A673 (cell line): ENCODE measurements at regions not wholly inside any gene's neighbourhood (a gene's known extent, or its start where the extent isn't known, plus 50 kb on each side); places are given as distances from the start of the nearest gene placed in this dataset.

Source experiments
- BruUV-seq: library from RNA; stranded (reverse); fragments of 400-500 nt; replicated peaks from 2 replicates; lab custom pipeline; 2021; lab: Mats Ljungman, UMichigan
- CTCF ChIA-PET: fragments of 300-600 bp; sonication (Branson Sonifier 250); formaldehyde crosslinking; loops from one replicate; lab custom pipeline; 2022; ENCODE audit warnings: antibody characterized with exemption; lab: Charles Lee
- POLR2A ChIA-PET: fragments of 300-600 bp; sonication (Branson Sonifier 250); formaldehyde crosslinking; loops from one replicate; lab custom pipeline; 2022; ENCODE audit warnings: antibody characterized with exemption; ENCODE audit not compliant: low non-redundant PET; lab: Charles Lee
- DNase-seq: peaks from one replicate; pipeline ENCODE4 v3.0.0-alpha.2; 2015; ENCODE audit warnings: low spot score
- H3K27ac ChIP-seq: fragments of 200-600 bp; sonication (generic); 2 replicates; pipeline ENCODE4 v1.5.1; 2016; ENCODE audit warnings: mixed run types, low read depth, mild to moderate bottlenecking, mixed read lengths, antibody characterized with exemption, low read length; ENCODE audit not compliant: poor library complexity, severe bottlenecking
- H3K27me3 ChIP-seq: fragments of 200-600 bp; sonication (generic); replicated peaks from 2 replicates; pipeline ENCODE4 v1.6.1; 2017; ENCODE audit warnings: mixed run types, low read depth, mild to moderate bottlenecking, mixed read lengths, antibody characterized with exemption, low read length; ENCODE audit not compliant: insufficient read depth, poor library complexity
- H3K36me3 ChIP-seq: fragments of 200-600 bp; sonication (generic); 2 replicates; pipeline ENCODE4 v1.6.1; 2016; ENCODE audit warnings: mixed run types, mild to moderate bottlenecking, mixed read lengths, antibody characterized with exemption, low read length; ENCODE audit not compliant: insufficient read depth, poor library complexity, severe bottlenecking
- H3K4me1 ChIP-seq: fragments of 200-600 bp; sonication (generic); 2 replicates; pipeline ENCODE4 v1.6.1; 2017; ENCODE audit warnings: mixed run types, mild to moderate bottlenecking, mixed read lengths, antibody characterized with exemption, low read length; ENCODE audit not compliant: insufficient read depth, poor library complexity, severe bottlenecking
- H3K4me3 ChIP-seq: fragments of 200-600 bp; sonication (generic); 2 replicates; pipeline ENCODE4 v1.5.1; 2016; ENCODE audit warnings: low read depth, mixed run types, mild to moderate bottlenecking, mixed read lengths, low read length; ENCODE audit not compliant: poor library complexity, severe bottlenecking
- H3K9me3 ChIP-seq: fragments of 200-600 bp; sonication (generic); 2 replicates; pipeline ENCODE4 v1.6.1; 2016; ENCODE audit warnings: mixed run types, low read depth, mild to moderate bottlenecking, mixed read lengths, antibody characterized with exemption, low read length; ENCODE audit not compliant: poor library complexity, severe bottlenecking
- CTCF ChIP-seq: fragments of 300-800, 200-600 bp; sonication (generic); conservative IDR thresholded peaks from 2 replicates; pipeline ENCODE4 v1.5.1; 2017; ENCODE audit warnings: low read depth, mild to moderate bottlenecking, antibody characterized with exemption, low read length, moderate library complexity, mixed read lengths
- EZH2 ChIP-seq: fragments of 200-600 bp; sonication (generic); IDR thresholded peaks from 2 replicates; pipeline ENCODE4 v1.6.1; 2017; ENCODE audit warnings: borderline replicate concordance, low read depth, mild to moderate bottlenecking, mixed read lengths, antibody characterized with exemption, low read length; ENCODE audit not compliant: poor library complexity, severe bottlenecking
- intact Hi-C: fragments of 100-400 bp; cut with micrococcal nuclease; formaldehyde crosslinking; loops from one replicate; pipeline ENCODE4 v1.10.0; 2022; ENCODE audit not compliant: unreplicated experiment

DNA sequence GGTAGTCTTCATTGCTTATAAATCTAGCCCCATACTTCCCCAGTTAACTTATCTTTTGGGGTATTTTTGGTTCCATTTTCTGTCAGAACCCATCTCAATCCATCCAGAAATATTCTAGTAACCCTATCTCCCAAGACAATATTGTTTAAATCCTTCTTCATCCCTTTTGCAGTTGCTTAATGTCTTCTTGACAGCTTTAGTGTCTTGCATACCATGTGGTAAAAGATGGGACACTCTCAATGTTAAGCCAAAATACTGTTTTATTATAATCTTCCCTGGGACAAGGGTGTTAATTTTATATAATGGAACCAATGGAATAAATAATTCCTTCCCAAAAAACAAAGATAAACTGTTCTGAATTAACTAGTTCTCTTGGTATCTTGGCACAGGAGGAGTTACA, 450.2 kb downstream of the CCER1 start:
- Histone ChIP-seq H3K9me3 (no peaks in the 10 kb centered on the region), H3K36me3 (no peaks in the 10 kb centered on the region), H3K27ac (no peak overlapping the region), H3K27me3 (no peaks in the 10 kb centered on the region), H3K4me3 (no peak overlapping the region), H3K4me1 (no peaks in the 10 kb centered on the region)
- POLR2A ChIA-PET = no interaction called here
- no TSS peak for BruUV-seq
- CTCF ChIA-PET = no interaction called here
- intact Hi-C loops = no loop called here
- TF ChIP-seq EZH2 = no peak
- TF ChIP-seq CTCF = no peak
- no peak for DNase-seq

- ChIA-PET CTCF (no interaction called here), POLR2A (no interaction called here)
- intact Hi-C loops = no loop called here
- H3K27ac ChIP-seq = no peak overlapping the region
- no peaks in the 10 kb centered on the region for H3K4me1 ChIP-seq
- no peak for TF ChIP-seq EZH2
- no peaks in the 10 kb centered on the region for H3K36me3 ChIP-seq
- no peaks in the 10 kb centered on the region for H3K27me3 ChIP-seq
- BruUV-seq = no TSS peak
- no peak for DNase-seq
- no peaks in the 10 kb centered on the region for H3K9me3 ChIP-seq
- H3K4me3 ChIP-seq = no peak overlapping the region
Observed at GRCh38 chr12:90502070-90502469, 452.9 kb downstream of the CCER1 start.

DNA sequence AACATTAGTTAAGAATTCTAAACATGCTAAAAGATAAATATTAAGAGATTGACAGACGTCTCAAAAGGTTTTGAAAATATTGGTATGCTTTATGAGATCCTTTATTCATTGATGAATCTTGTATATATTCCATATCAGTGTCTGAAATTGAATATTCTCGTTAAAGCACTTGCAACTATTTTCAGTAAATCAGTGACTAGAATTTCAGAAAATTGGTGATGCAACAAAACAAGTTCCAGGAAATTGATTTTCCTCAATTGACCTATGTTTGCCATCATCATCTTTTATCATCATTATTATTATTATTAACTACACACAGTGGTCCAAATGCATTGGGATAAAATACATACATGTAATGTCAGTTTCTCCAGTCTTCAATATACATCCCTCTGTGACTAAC, 453.6 kb downstream of the CCER1 start:
- no peak for DNase-seq
- Histone ChIP-seq H3K27me3 (no peaks in the 10 kb centered on the region), H3K4me1 (no peaks in the 10 kb centered on the region), H3K27ac (no peak overlapping the region), H3K36me3 (no peaks in the 10 kb centered on the region), H3K4me3 (no peak overlapping the region), H3K9me3 (no peaks in the 10 kb centered on the region)
- no peak for TF ChIP-seq EZH2
- TF ChIP-seq CTCF = no peak
- CTCF ChIA-PET = no interaction called here
- no TSS peak for BruUV-seq
- intact Hi-C loops = no loop called here
- POLR2A ChIA-PET = no interaction called here

DNA sequence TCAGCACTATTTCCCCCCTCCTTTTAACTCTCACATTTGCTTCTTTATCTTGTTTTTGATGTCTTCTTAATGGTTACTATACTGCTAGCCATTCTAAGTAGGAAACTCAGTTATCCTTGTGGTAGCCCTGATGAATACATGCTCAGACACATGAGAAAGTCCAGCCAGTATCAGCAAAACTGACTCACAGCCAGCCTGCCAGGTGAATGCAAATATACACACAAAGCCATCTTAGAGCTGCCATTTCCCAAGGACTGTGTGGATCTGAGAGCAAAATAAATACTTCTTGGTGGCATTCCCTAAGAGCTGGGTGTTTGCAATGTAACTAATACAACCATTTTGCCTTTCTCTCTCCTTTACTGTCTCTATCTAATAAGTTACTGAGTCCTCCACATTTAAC, 455.2 kb downstream of the CCER1 start:
- no peaks in the 10 kb centered on the region for H3K36me3 ChIP-seq
- H3K9me3 ChIP-seq = no peaks in the 10 kb centered on the region
- POLR2A ChIA-PET = no interaction called here
- no peak overlapping the region for H3K27ac ChIP-seq
- H3K4me3 ChIP-seq = no peak overlapping the region
- intact Hi-C loops = no loop called here
- TF ChIP-seq CTCF (no peak), EZH2 (no peak)
- H3K4me1 ChIP-seq = no peaks in the 10 kb centered on the region
- no peaks in the 10 kb centered on the region for H3K27me3 ChIP-seq
- CTCF ChIA-PET = no interaction called here
- DNase-seq = no peak
- no TSS peak for BruUV-seq
